Smooth muscle cell (in vitro differentiated cells): ENCODE measurements at regions not wholly inside any gene's neighbourhood (a gene's known extent, or its start where the extent isn't known, plus 50 kb on each side); places are given as distances from the start of the nearest gene placed in this dataset.

Experiments
- DNase-seq: peaks from one replicate; lab custom pipeline; 2025; ENCODE audit not compliant: unreplicated experiment; lab: John Stamatoyannopoulos, UW
- H2AFZ ChIP-seq: fragments of 200-600 bp; sonication (generic); 2 replicates; pipeline ENCODE4 v1.6.0; 2016; ENCODE audit warnings: antibody characterized with exemption, low read depth, mild to moderate bottlenecking
- H3F3A ChIP-seq: fragments of 200-600 bp; sonication (generic); 2 replicates; pipeline ENCODE4 v1.6.0; 2017; ENCODE audit warnings: antibody characterized with exemption, low read depth
- H3K27ac ChIP-seq: fragments of 200-600 bp; sonication (generic); 2 replicates; pipeline ENCODE4 v1.5.1; 2016; ENCODE audit warnings: low read depth, mild to moderate bottlenecking
- H3K27me3 ChIP-seq: fragments of 200-600 bp; sonication (generic); 2 replicates; pipeline ENCODE4 v1.6.1; 2016; ENCODE audit warnings: low read depth, mild to moderate bottlenecking
- H3K36me3 ChIP-seq: fragments of 200-600 bp; sonication (generic); 2 replicates; pipeline ENCODE4 v1.5.1; 2016; ENCODE audit warnings: low read depth
- H3K4me1 ChIP-seq: fragments of 200-600 bp; sonication (generic); 2 replicates; pipeline ENCODE4 v1.5.1; 2016; ENCODE audit warnings: low read depth
- H3K4me2 ChIP-seq: fragments of 200-600 bp; sonication (generic); 2 replicates; pipeline ENCODE4 v1.6.0; 2016; ENCODE audit warnings: mild to moderate bottlenecking
- H3K4me3 ChIP-seq: fragments of 200-600 bp; sonication (generic); 2 replicates; pipeline ENCODE4 v1.5.1; 2016; ENCODE audit warnings: mild to moderate bottlenecking
- H3K79me2 ChIP-seq: fragments of 200-600 bp; sonication (generic); 2 replicates; pipeline ENCODE4 v1.6.0; 2016; ENCODE audit warnings: low read depth, mild to moderate bottlenecking
- H3K9ac ChIP-seq: fragments of 200-600 bp; sonication (generic); 2 replicates; pipeline ENCODE4 v1.6.0; 2016; ENCODE audit warnings: low read depth
- H3K9me3 ChIP-seq: fragments of 200-600 bp; sonication (generic); replicated peaks from 2 replicates; pipeline ENCODE4 v1.5.1; 2016; ENCODE audit warnings: low read depth
- H4K20me1 ChIP-seq: fragments of 200-600 bp; sonication (generic); 2 replicates; pipeline ENCODE4 v1.6.0; 2016; ENCODE audit warnings: low read depth
- WGBS: methylation state at CpG from one replicate; pipeline ENCODE4 v1.1.7; 2016; ENCODE audit warnings: low lambda C conversion rate; 5-methylcytosine and 5-hydroxymethylcytosine counted together
- TF ChIP-seq, protein P1 (sequence below): fragments of 200-600 bp; sonication (generic); IDR thresholded peaks from 2 replicates; pipeline ENCODE4 v1.5.1; 2017; ENCODE audit warnings: borderline replicate concordance, mild to moderate bottlenecking, antibody characterized with exemption; ENCODE audit not compliant: insufficient read depth, poor library complexity, severe bottlenecking

DNA sequence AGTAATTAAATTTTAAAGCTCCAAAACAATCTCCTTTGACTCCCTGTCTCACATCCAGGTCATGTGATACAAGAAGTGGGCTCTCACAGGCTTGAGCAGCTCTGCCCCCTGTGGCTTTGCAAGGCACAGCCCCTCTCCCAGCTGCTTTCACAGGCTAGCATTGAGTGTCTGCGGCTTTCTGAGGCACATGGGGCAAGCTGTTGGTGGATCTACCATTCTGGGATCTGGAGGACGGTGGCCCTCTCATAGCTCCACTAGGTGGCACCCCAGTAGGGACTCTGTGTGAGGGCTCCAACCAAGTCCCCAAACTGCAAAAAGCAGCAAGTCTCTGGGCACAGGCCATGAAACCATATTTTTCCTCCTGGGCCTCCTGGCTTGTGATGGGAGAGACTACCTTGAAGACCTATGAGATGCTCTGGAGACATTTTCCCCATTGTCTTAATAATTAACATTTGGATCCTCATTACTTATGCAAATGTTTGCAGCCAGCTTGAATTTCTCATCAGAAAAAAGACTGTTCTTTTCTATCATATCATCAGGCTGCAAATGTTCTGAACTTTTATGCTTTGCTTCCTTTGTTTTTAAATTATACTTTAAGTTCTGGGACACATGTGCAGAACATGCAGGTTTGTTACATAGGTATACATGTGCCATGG, 554.1 kb upstream of the OLFM3 start:
- no peak for DNase-seq

DNA sequence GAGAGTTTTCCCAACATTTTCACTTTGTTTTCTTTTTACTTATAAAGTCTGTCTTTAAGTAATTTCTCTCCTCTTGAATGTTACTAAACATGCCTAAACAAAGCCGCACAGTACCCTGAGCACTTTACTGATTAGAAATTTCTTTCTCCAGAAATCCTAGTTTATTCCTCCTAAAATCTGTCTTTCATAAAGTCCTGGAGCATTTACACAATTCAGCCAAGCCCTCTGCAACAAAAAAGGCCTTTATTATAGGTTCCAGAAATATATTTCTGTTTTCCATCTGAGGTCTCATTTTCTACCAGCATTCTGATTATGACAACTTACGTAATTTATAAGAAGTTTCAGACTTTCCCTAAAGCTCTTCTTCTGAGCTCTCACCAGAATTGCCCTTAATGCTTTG, 549.5 kb upstream of the OLFM3 start:
- Histone ChIP-seq H3K27me3 (no peaks in the 10 kb centered on the region), H3K9ac (no peak overlapping the region), H3F3A (no peaks in the 10 kb centered on the region), H2AFZ (peak overlapping the region; percentile 46), H3K4me1 (no peaks in the 10 kb centered on the region), H4K20me1 (no peaks in the 10 kb centered on the region), H3K27ac (no peak overlapping the region), H3K4me3 (no peak overlapping the region), H3K9me3 (no peaks in the 10 kb centered on the region), H3K79me2 (no peaks in the 10 kb centered on the region), H3K36me3 (no peaks in the 10 kb centered on the region), H3K4me2 (no peak overlapping the region)
- 78% methylated on average over 2 of the region's 2 CpGs for WGBS
- DNase-seq, result no peak
- TF ChIP-seq, protein P1, sequence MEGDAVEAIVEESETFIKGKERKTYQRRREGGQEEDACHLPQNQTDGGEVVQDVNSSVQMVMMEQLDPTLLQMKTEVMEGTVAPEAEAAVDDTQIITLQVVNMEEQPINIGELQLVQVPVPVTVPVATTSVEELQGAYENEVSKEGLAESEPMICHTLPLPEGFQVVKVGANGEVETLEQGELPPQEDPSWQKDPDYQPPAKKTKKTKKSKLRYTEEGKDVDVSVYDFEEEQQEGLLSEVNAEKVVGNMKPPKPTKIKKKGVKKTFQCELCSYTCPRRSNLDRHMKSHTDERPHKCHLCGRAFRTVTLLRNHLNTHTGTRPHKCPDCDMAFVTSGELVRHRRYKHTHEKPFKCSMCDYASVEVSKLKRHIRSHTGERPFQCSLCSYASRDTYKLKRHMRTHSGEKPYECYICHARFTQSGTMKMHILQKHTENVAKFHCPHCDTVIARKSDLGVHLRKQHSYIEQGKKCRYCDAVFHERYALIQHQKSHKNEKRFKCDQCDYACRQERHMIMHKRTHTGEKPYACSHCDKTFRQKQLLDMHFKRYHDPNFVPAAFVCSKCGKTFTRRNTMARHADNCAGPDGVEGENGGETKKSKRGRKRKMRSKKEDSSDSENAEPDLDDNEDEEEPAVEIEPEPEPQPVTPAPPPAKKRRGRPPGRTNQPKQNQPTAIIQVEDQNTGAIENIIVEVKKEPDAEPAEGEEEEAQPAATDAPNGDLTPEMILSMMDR, result no peak

More for the DNA sequence above, 554.1 kb upstream of the OLFM3 start:
- no peaks in the 10 kb centered on the region for H3K27me3 ChIP-seq
- no peaks in the 10 kb centered on the region for H3K36me3 ChIP-seq
- H3K79me2 ChIP-seq, result no peaks in the 10 kb centered on the region
- WGBS, result 70% methylated on average over 2 of the region's 2 CpGs
- H3K9me3 ChIP-seq, result no peaks in the 10 kb centered on the region
- H3K4me2 ChIP-seq, result no peak overlapping the region
- no peak overlapping the region for H2AFZ ChIP-seq
- no peaks in the 10 kb centered on the region for H4K20me1 ChIP-seq
- H3K27ac ChIP-seq, result no peak overlapping the region
- H3F3A ChIP-seq, result no peaks in the 10 kb centered on the region
- TF ChIP-seq, protein P1, result peak; percentile 17
- H3K4me1 ChIP-seq, result no peaks in the 10 kb centered on the region
- no peak overlapping the region for H3K4me3 ChIP-seq
- no peak overlapping the region for H3K9ac ChIP-seq

DNA sequence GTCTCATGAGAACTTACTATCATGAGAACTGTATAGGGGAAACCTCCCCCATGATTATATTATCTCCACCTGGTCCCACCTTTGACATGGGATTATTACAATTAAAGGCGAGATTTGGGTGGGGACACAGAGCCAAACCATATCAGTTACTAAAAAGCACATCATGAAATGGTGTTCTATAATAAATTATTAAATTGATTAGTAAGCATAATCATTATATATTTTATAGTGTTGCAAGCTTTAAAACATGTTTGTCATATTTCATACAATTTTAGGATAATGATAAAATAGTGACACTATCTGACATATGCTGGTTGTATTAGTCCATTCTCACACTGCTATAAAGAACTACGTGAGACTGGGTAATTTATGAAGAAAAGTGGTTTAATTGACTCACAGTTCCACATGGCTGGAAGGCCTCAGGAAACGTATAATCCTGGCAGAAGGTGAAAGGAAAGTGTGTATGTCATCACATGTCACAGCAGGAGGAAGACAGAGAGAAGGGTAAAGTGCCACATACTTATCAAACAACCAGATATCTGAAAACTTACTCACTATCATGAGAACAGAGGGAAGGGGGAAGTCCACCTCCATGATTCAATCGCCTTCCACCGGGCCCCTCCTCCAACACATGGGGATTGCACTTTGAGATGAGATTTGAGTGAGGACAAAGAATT, 539.2 kb upstream of the OLFM3 start:
- H3K79me2 ChIP-seq, result no peaks in the 10 kb centered on the region
- H3K4me2 ChIP-seq, result no peak overlapping the region
- H3K27me3 ChIP-seq, result no peaks in the 10 kb centered on the region
- H4K20me1 ChIP-seq, result no peaks in the 10 kb centered on the region
- H3F3A ChIP-seq, result no peaks in the 10 kb centered on the region
- DNase-seq, result no peak
- no peaks in the 10 kb centered on the region for H3K4me1 ChIP-seq
- TF ChIP-seq, protein P1, result no peak
- no peak overlapping the region for H3K4me3 ChIP-seq
- H3K9ac ChIP-seq, result no peak overlapping the region
- H3K36me3 ChIP-seq, result no peaks in the 10 kb centered on the region
- 86% methylated on average over 5 of the region's 5 CpGs for WGBS
- no peak overlapping the region for H3K27ac ChIP-seq
- no peaks in the 10 kb centered on the region for H3K9me3 ChIP-seq
- H2AFZ ChIP-seq, result no peak overlapping the region

DNA sequence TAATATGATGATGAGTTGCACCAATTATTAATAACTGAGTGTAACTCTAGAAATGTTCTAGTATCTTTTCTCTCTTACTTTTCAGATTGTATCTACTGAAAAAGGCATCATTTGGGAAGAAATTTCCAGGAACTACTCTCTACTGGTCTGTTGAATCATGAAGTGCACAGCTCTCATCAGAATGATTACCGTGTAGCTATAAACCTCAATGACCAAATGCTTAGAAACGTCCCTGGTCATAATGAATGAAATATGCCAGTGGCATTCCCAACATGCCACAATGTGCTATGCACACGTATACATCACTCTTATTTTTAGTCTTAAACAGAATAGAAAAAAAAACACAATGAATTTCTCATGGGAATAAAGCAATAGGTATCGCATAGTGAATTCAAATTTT, 534.3 kb upstream of the OLFM3 start:
- Histone ChIP-seq H4K20me1 (no peaks in the 10 kb centered on the region), H3K79me2 (no peaks in the 10 kb centered on the region), H3K4me3 (no peak overlapping the region), H3K9me3 (no peaks in the 10 kb centered on the region), H3K27me3 (no peaks in the 10 kb centered on the region), H2AFZ (no peak overlapping the region), H3K27ac (no peak overlapping the region), H3K9ac (no peak overlapping the region), H3K4me1 (no peaks in the 10 kb centered on the region), H3F3A (no peaks in the 10 kb centered on the region), H3K4me2 (no peak overlapping the region), H3K36me3 (no peaks in the 10 kb centered on the region)
- TF ChIP-seq, protein P1, result no peak
- DNase-seq, result no peak
- WGBS, result 81% methylated on average over 4 of the region's 4 CpGs
